ENCODE measurements at regions not wholly inside any gene's neighbourhood (a gene's known extent, or its start where the extent isn't known, plus 50 kb on each side); places are given as distances from the start of the nearest gene placed in this dataset.

- H3K27me3 ChIP-seq (ENCODE audit: control insufficient read depth in 1 of 2, insufficient read depth in 2 of 2, low read length in 2 of 2) = no peaks in the 10 kb centered on the region
- no peak overlapping the region for H3K9ac ChIP-seq (ENCODE audit: low read length in 2 of 2)
- H3K9me3 ChIP-seq (ENCODE audit: control insufficient read depth in 2 of 2, low read length in 2 of 2) = no peaks in the 10 kb centered on the region
- H3K36me3 ChIP-seq (ENCODE audit: control insufficient read depth in 2 of 2, insufficient read depth in 2 of 2, low read length in 2 of 2) = no peaks in the 10 kb centered on the region
- H3K4me3 ChIP-seq (ENCODE audit: low read length in 2 of 2) = no peak overlapping the region
- H3K27ac ChIP-seq (ENCODE audit: low read length) = no peak overlapping the region
- H3K4me1 ChIP-seq (ENCODE audit: control insufficient read depth, insufficient read depth, low read length) = no peaks in the 10 kb centered on the region
Measured at GRCh38 chr2:221629468-221629867, 57.4 kb upstream of the EPHA4 start.

GRCh38 chr2:221624475-221624874 is 52.4 kb upstream of the EPHA4 start:
- Histone ChIP-seq H3K36me3 (ENCODE audit: control insufficient read depth in 2 of 2, insufficient read depth in 2 of 2, low read length in 2 of 2) (no peaks in the 10 kb centered on the region), H3K9me3 (ENCODE audit: control insufficient read depth in 2 of 2, low read length in 2 of 2) (no peaks in the 10 kb centered on the region), H3K4me3 (ENCODE audit: low read length in 2 of 2) (no peak overlapping the region), H3K27ac (ENCODE audit: low read length) (no peak overlapping the region), H3K9ac (ENCODE audit: low read length in 2 of 2) (no peak overlapping the region), H3K4me1 (ENCODE audit: control insufficient read depth, insufficient read depth, low read length) (no peaks in the 10 kb centered on the region), H3K27me3 (ENCODE audit: control insufficient read depth in 1 of 2, insufficient read depth in 2 of 2, low read length in 2 of 2) (no peaks in the 10 kb centered on the region)

Measured in stomach smooth muscle (tissue), 2 donors.